GM12874 (cell line): ENCODE measurements at regions not wholly inside any gene's neighbourhood (a gene's known extent, or its start where the extent isn't known, plus 50 kb on each side); places are given as distances from the start of the nearest gene placed in this dataset.

Experiments
- CTCF ChIP-seq: IDR thresholded peaks from 2 replicates; pipeline ENCODE4 v1.5.1; 2011; ENCODE audit warnings: low read depth, mild to moderate bottlenecking, control low read depth, low read length, moderate library complexity; ENCODE audit not compliant: insufficient read depth

GRCh38 chr12:27382924-27383323 is 50.3 kb downstream of the BMAL2 start:
- no peak for TF ChIP-seq CTCF

- TF ChIP-seq CTCF, result peak; percentile 89
Observed at GRCh38 chr12:27383429-27384260, 51.0 kb downstream of the BMAL2 start.

- no peak for TF ChIP-seq CTCF
Observed at GRCh38 chr12:27384261-27384590, 51.6 kb downstream of the BMAL2 start.

- TF ChIP-seq CTCF, result no peak
Observed at GRCh38 chr12:27385766-27386564, 53.3 kb downstream of the BMAL2 start.

- no peak for TF ChIP-seq CTCF
Observed at GRCh38 chr12:27387473-27387872, 54.8 kb downstream of the BMAL2 start.

- no peak for TF ChIP-seq CTCF
Observed at GRCh38 chr12:27388650-27389049, 56.0 kb downstream of the BMAL2 start.

- no peak for TF ChIP-seq CTCF
Observed at GRCh38 chr12:27394676-27395075, 51.9 kb upstream of the SMCO2 start.
